PC-3 (cell line): ENCODE measurements at regions not wholly inside any gene's neighbourhood (a gene's known extent, or its start where the extent isn't known, plus 50 kb on each side); places are given as distances from the start of the nearest gene placed in this dataset.
"Not testable (repeated sequence)": the region's sequence is repeated elsewhere in the genome, so short reads cannot be mapped to it uniquely, and the experiment has no call there.

Experiments used
- ATAC-seq: fragments of 200-7000 bp; cut with Tn5 transposase; 2 replicates; pipeline ENCODE4 v1.9.1; 2020; ENCODE audit warnings: mild to moderate bottlenecking, moderate library complexity
- BruUV-seq: library from RNA; stranded (reverse); fragments of 400-500 nt; replicated peaks from 2 replicates; lab custom pipeline; 2021; lab: Mats Ljungman, UMichigan
- CTCF ChIA-PET: fragments of 300-600 bp; sonication (Branson Sonifier 250); formaldehyde crosslinking; loops from one replicate; lab custom pipeline; 2022; ENCODE audit warnings: antibody characterized with exemption; lab: Charles Lee
- POLR2A ChIA-PET: fragments of 300-600 bp; sonication (Branson Sonifier 250); formaldehyde crosslinking; loops from one replicate; lab custom pipeline; 2022; ENCODE audit warnings: antibody characterized with exemption; ENCODE audit not compliant: unreplicated experiment; lab: Charles Lee
- DNase-seq: peaks from one replicate; pipeline ENCODE4 v3.0.0-alpha.2; 2015
- H2AFZ ChIP-seq: fragments of 300-600 bp; sonication (generic); 2 replicates; pipeline ENCODE4 v1.6.0; 2016; ENCODE audit warnings: antibody characterized with exemption, low read length
- H3F3A ChIP-seq: fragments of 300-600 bp; sonication (generic); one replicate; pipeline ENCODE4 v1.6.0; 2017; ENCODE audit warnings: antibody characterized with exemption, low read length, control low read depth, mild to moderate bottlenecking; ENCODE audit not compliant: unreplicated experiment
- H3K27ac ChIP-seq: fragments of 300-600 bp; sonication (generic); 2 replicates; pipeline ENCODE4 v1.5.1; 2016; ENCODE audit warnings: mild to moderate bottlenecking, low read length
- H3K27me3 ChIP-seq: fragments of 300-600 bp; sonication (generic); 2 replicates; pipeline ENCODE4 v1.6.1; 2016; ENCODE audit warnings: low read length, mixed read lengths
- H3K36me3 ChIP-seq: fragments of 300-600 bp; sonication (generic); 2 replicates; pipeline ENCODE4 v1.6.1; 2016; ENCODE audit warnings: low read depth, mixed run types, low read length, mixed read lengths
- H3K4me1 ChIP-seq: fragments of 300-600 bp; sonication (generic); 2 replicates; pipeline ENCODE4 v1.5.1; 2016; ENCODE audit warnings: low read length; ENCODE audit not compliant: insufficient read depth
- H3K4me2 ChIP-seq: fragments of 300-600 bp; sonication (generic); 2 replicates; pipeline ENCODE4 v1.6.0; 2016; ENCODE audit warnings: low read length
- H3K4me3 ChIP-seq: fragments of 300-600 bp; sonication (generic); 2 replicates; pipeline ENCODE4 v1.5.1; 2016; ENCODE audit warnings: mild to moderate bottlenecking, low read length, mixed read lengths
- H3K79me2 ChIP-seq: fragments of 300-600 bp; sonication (generic); 2 replicates; pipeline ENCODE4 v1.6.1; 2017; ENCODE audit warnings: low read length, mixed read lengths
- H3K9ac ChIP-seq: fragments of 300-600 bp; sonication (generic); 2 replicates; pipeline ENCODE4 v1.6.0; 2016; ENCODE audit warnings: mild to moderate bottlenecking, low read length
- H3K9me2 ChIP-seq: fragments of 300-600 bp; sonication (generic); replicated peaks from 2 replicates; pipeline ENCODE4 v1.6.1; 2016; ENCODE audit warnings: mixed run types, low read length, mixed read lengths
- H3K9me3 ChIP-seq: fragments of 300-600 bp; sonication (generic); 2 replicates; pipeline ENCODE4 v1.6.1; 2016; ENCODE audit warnings: low read length, mixed read lengths
- H4K20me1 ChIP-seq: fragments of 300-600 bp; sonication (generic); 2 replicates; pipeline ENCODE4 v1.6.1; 2016; ENCODE audit warnings: low read length, mixed read lengths
- CTCF ChIP-seq: fragments of 300-600 bp; sonication (generic); conservative IDR thresholded peaks from 2 replicates; pipeline ENCODE4 v1.5.1; 2017; ENCODE audit warnings: antibody characterized with exemption, low read depth, mild to moderate bottlenecking, low read length
- EZH2 ChIP-seq: fragments of 300-600 bp; sonication (generic); IDR thresholded peaks from one replicate; pipeline ENCODE4 v1.6.1; 2017; ENCODE audit warnings: antibody characterized with exemption, mild to moderate bottlenecking, low read length; ENCODE audit not compliant: unreplicated experiment
- EZH2phosphoT487 ChIP-seq: fragments of 300-600 bp; sonication (generic); IDR thresholded peaks from 2 replicates; pipeline ENCODE4 v1.6.1; 2018; ENCODE audit warnings: mild to moderate bottlenecking, antibody characterized with exemption, low read length, borderline replicate concordance
- intact Hi-C: fragments of 100-400 bp; cut with micrococcal nuclease; formaldehyde crosslinking; loops from 2 replicates; pipeline ENCODE4 v1.9.0; 2023

DNA sequence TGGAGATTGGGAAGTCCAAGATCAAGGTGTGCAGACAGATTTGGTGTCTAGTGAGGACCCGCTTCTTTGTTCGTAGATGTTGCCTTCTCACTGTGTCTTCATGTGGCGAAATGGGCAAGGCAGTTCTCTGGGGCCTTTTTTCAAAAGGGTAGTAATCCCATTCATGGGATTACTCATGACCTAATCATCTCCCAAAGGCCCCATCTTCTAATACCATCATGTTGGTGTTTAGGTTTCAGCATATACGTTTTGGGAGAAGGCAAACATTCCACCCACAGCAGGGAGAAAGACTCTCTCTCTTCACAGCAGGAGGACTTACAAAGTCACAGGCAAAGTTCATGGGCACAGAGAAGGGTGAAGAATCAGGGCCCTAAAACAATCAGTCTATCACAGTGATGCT, 252.1 kb downstream of the RPLP1 start:
- no peak for TF ChIP-seq EZH2
- no peak for TF ChIP-seq EZH2phosphoT487
- no peak for TF ChIP-seq CTCF
- Histone ChIP-seq H2AFZ (no peak overlapping the region), H3K4me3 (no peak overlapping the region), H3K36me3 (no peaks in the 10 kb centered on the region), H3K4me2 (no peak overlapping the region), H3F3A (no peaks in the 10 kb centered on the region), H3K27ac (no peak overlapping the region), H3K9ac (no peak overlapping the region), H4K20me1 (no peaks in the 10 kb centered on the region), H3K4me1 (no peaks in the 10 kb centered on the region), H3K9me3 (no peaks in the 10 kb centered on the region), H3K79me2 (no peaks in the 10 kb centered on the region), H3K9me2 (no peaks in the 10 kb centered on the region), H3K27me3 (no peaks in the 10 kb centered on the region)
- DNase-seq (no peak), ATAC-seq (no peak)
- POLR2A ChIA-PET = no interaction called here
- CTCF ChIA-PET = no interaction called here
- intact Hi-C loops = no loop called here
- BruUV-seq = no TSS peak

DNA sequence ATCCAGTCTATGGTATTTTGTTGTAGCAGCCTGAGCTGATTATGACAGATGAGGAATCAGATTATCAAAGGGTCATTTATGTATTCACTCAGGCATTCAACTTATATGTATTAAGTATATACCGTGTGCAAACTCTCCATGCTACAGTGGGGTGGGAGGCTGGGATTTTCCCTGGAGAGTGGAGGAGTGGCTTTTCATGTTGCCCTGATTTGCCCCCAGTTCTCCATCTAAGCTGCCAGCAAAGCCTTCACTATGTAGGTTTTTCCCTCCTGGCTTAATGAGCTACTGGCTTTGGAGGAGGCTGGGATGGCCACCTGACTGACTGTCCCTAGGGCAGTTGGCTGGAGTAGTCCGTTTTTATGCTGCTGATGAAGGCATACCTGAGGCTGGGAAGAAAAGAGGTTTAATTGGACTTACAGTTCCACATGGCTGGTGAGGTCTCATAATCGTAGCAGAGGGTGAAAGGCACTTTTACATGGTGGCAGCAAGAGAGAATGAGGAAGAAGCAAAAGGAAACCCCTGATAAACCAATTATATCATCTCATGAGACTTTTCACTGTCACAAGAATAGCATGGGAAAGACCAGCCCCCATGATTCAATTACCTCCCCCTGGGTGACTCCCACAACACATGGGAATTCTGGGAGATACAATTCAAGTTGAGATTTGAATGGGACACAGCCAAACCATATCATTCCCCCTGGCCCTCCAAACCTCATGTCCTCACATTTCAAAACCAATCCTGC, 253.9 kb downstream of the RPLP1 start:
- no peak for DNase-seq
- Histone ChIP-seq H3K79me2 (no peaks in the 10 kb centered on the region), H3K36me3 (no peaks in the 10 kb centered on the region), H4K20me1 (no peaks in the 10 kb centered on the region), H3K9ac (no peak overlapping the region), H3F3A (no peaks in the 10 kb centered on the region), H3K9me3 (no peaks in the 10 kb centered on the region), H3K27me3 (no peaks in the 10 kb centered on the region), H3K4me1 (no peaks in the 10 kb centered on the region), H3K9me2 (no peaks in the 10 kb centered on the region), H3K27ac (no peak overlapping the region), H3K4me2 (no peak overlapping the region), H2AFZ (no peak overlapping the region), H3K4me3 (no peak overlapping the region)
- intact Hi-C loops = no loop called here
- no peak for TF ChIP-seq EZH2phosphoT487
- CTCF ChIA-PET = no interaction called here
- no TSS peak for BruUV-seq
- POLR2A ChIA-PET = no interaction called here
- ATAC-seq = no peak

DNA sequence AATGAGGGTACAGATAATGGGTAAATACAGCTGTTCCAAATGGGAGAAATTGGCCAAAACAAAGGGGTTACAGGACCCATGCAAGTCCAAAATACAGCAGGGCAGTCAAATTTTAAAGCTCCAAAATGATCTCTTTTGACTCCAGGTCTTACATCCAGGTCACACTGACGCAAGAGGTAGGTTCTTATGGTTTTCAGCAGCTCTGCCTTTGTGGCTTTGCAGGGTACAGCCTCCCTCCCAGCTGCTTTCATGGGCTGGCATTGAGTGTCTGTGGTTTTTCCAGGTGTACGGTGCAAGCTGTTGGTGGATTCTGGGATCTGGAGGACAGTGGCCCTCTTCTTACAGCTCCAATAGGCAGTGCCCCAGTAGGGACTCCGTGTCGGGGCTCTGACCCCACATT, 254.6 kb downstream of the RPLP1 start:
- H3K36me3 ChIP-seq, intact Hi-C loops, H4K20me1 ChIP-seq, H3F3A ChIP-seq, H3K27ac ChIP-seq, H3K9me2 ChIP-seq, ATAC-seq, H2AFZ ChIP-seq, H3K79me2 ChIP-seq, CTCF ChIA-PET, H3K27me3 ChIP-seq, H3K4me1 ChIP-seq, DNase-seq, H3K4me3 ChIP-seq, POLR2A ChIA-PET, BruUV-seq, H3K9ac ChIP-seq, H3K9me3 ChIP-seq, H3K4me2 ChIP-seq: not testable (repeated sequence)

- H3K27me3 ChIP-seq, H3K4me3 ChIP-seq, H3K79me2 ChIP-seq, ATAC-seq, DNase-seq, H3F3A ChIP-seq, POLR2A ChIA-PET, H3K36me3 ChIP-seq, CTCF ChIA-PET, H4K20me1 ChIP-seq, H3K9ac ChIP-seq, H3K27ac ChIP-seq, H2AFZ ChIP-seq, H3K9me3 ChIP-seq, intact Hi-C loops, H3K9me2 ChIP-seq, H3K4me2 ChIP-seq, BruUV-seq: not testable (repeated sequence)
- H3K4me1 ChIP-seq = peaks cover 10% of the 10 kb centered on the region
Observed at GRCh38 chr15:69708436-69709122, 256.0 kb downstream of the RPLP1 start.
